ENCODE measurements at regions not wholly inside any gene's neighbourhood (a gene's known extent, or its start where the extent isn't known, plus 50 kb on each side); places are given as distances from the start of the nearest gene placed in this dataset.

- TF ChIP-seq Cebpa-rat (IDR thresholded peaks at IDR 0.05): no peak
- no peak overlapping the region for H3K9ac ChIP-seq
- H3K36me3 ChIP-seq: no peaks in the 10 kb centered on the region; a peak in 1 of 22 replicates
- H3K9me3 ChIP-seq (replicated peaks in 1 of 11): peaks cover 11 to 23% (median 19%) of the 10 kb centered on the region in 11 experiments
- no peaks in the 10 kb centered on the region for H3K27me3 ChIP-seq
- no peaks in the 10 kb centered on the region; a peak in 1 of 20 replicates for H3K4me1 ChIP-seq
- no peaks in the 10 kb centered on the region for H4K20me1 ChIP-seq
- no peak overlapping the region for H3K4me3 ChIP-seq
- no peak overlapping the region for H3K27ac ChIP-seq
- no peak overlapping the region for H3K4me2 ChIP-seq
Observed at GRCh38 chr13:100728201-100728600, 53.6 kb upstream of the TMTC4 start.

- Histone ChIP-seq H3K9me3 (replicated peaks in 1 of 11) (peaks cover 13 to 26% (median 22%) of the 10 kb centered on the region in 11 experiments), H3K4me2 (no peak overlapping the region), H3K27me3 (no peaks in the 10 kb centered on the region), H3K27ac (no peak overlapping the region), H3K36me3 (no peaks in the 10 kb centered on the region; a peak in 1 of 22 replicates), H4K20me1 (no peaks in the 10 kb centered on the region), H3K4me3 (no peak overlapping the region), H3K4me1 (no peaks in the 10 kb centered on the region; a peak in 1 of 20 replicates), H3K9ac (no peak overlapping the region)
- no peak for TF ChIP-seq Cebpa-rat (IDR thresholded peaks at IDR 0.05)
Observed at GRCh38 chr13:100725472-100725871, 50.9 kb upstream of the TMTC4 start.

GRCh38 chr13:100724568-100724967 lies 50.0 kb upstream of the TMTC4 start:
- Histone ChIP-seq H3K4me3 (no peak overlapping the region), H3K27ac (no peak overlapping the region), H3K4me1 (no peaks in the 10 kb centered on the region), H3K9ac (no peak overlapping the region), H3K27me3 (no peaks in the 10 kb centered on the region), H3K9me3 (replicated peaks in 1 of 11) (peaks cover 22 to 35% (median 31%) of the 10 kb centered on the region in 11 experiments), H3K4me2 (no peak overlapping the region), H3K36me3 (no peaks in the 10 kb centered on the region; a peak in 1 of 22 replicates), H4K20me1 (no peaks in the 10 kb centered on the region)
- TF ChIP-seq Cebpa-rat (IDR thresholded peaks at IDR 0.05): no peak
